ENCODE measurements at regions not wholly inside any gene's neighbourhood (a gene's known extent, or its start where the extent isn't known, plus 50 kb on each side); places are given as distances from the start of the nearest gene placed in this dataset.

DNA sequence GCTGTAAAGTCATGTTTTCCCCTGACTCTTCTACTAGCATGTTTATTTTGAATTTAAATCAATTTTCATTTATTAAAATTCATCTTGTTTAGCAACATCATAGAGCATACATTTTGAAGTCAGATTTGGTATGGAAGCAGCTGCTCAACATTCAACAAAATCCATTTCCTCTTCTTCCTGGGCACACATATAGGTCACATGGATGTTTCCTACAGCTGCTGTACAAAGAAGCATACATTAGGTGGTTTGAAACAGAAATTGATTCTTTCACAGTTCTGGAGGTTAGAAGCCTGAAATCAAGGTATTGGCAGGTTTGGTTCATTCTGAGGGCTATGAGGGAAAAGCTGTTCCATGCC lies 495.2 kb downstream of the RFPL4B start:
- Histone ChIP-seq H3K27me3 (replicated peaks) (no peaks in the 10 kb centered on the region), H3K27ac (no peak overlapping the region), H3K36me3 (replicated peaks) (no peaks in the 10 kb centered on the region), H3K4me3 (ENCODE audit: low read depth, low read length) (no peak overlapping the region)
- TF ChIP-seq, protein P1, sequence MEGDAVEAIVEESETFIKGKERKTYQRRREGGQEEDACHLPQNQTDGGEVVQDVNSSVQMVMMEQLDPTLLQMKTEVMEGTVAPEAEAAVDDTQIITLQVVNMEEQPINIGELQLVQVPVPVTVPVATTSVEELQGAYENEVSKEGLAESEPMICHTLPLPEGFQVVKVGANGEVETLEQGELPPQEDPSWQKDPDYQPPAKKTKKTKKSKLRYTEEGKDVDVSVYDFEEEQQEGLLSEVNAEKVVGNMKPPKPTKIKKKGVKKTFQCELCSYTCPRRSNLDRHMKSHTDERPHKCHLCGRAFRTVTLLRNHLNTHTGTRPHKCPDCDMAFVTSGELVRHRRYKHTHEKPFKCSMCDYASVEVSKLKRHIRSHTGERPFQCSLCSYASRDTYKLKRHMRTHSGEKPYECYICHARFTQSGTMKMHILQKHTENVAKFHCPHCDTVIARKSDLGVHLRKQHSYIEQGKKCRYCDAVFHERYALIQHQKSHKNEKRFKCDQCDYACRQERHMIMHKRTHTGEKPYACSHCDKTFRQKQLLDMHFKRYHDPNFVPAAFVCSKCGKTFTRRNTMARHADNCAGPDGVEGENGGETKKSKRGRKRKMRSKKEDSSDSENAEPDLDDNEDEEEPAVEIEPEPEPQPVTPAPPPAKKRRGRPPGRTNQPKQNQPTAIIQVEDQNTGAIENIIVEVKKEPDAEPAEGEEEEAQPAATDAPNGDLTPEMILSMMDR (IDR thresholded peaks at IDR 0.05; ENCODE audit: low read depth, low read length, missing control alignments): no peak
- in situ Hi-C loops (cut with HindIII; ENCODE audit: low pct_ligation_motif_present, low sequenced_read_pairs): no loop called here
- no peak for DNase-seq

DNA sequence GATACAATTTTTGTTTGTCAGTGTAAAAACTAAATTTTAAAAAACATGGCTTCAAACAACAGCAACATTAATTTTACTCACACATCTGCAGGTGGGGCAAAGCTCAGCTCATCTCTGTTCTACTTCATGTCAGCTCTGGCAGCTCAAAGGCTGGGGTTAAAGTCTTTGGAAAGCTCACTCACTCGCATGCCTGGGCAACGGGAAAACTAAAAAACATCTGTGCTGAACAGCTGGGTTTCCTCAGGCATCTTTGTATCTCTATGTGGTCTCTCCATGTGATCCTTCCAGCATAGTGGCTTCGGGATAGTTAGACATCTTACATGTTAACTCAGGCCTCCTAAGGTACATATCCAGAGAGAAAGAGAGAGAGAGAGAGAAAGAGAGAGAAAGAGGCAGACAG lies 499.6 kb downstream of the RFPL4B start:
- DNase-seq: no peak
- Histone ChIP-seq H3K36me3 (replicated peaks) (no peaks in the 10 kb centered on the region), H3K27me3 (replicated peaks) (no peaks in the 10 kb centered on the region), H3K4me3 (ENCODE audit: low read depth, low read length) (no peak overlapping the region), H3K27ac (no peak overlapping the region)
- in situ Hi-C loops (cut with HindIII; ENCODE audit: low pct_ligation_motif_present, low sequenced_read_pairs): no loop called here
- TF ChIP-seq, protein P1 (IDR thresholded peaks at IDR 0.05; ENCODE audit: low read depth, low read length, missing control alignments): no peak

DNA sequence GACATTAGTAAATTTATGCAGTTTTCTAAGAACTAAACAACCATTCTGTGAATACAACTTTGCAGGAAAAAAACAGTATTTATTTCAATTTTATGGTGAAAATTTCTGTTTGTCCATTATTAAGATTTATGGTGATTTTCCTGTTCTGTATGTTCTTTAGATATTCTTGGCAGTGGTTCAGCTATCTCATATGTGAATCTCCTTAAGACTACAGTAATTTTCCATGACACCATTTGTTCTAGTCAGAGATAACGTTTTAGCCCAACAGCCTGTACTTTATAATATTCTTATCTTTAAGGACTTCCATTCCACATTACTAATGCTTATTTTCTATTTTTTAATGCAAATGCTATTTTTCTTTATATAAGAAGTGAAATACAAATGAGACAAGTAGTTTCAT lies 504.0 kb downstream of the RFPL4B start:
- DNase-seq: no peak
- in situ Hi-C loops (cut with HindIII; ENCODE audit: low pct_ligation_motif_present, low sequenced_read_pairs): no loop called here

DNA sequence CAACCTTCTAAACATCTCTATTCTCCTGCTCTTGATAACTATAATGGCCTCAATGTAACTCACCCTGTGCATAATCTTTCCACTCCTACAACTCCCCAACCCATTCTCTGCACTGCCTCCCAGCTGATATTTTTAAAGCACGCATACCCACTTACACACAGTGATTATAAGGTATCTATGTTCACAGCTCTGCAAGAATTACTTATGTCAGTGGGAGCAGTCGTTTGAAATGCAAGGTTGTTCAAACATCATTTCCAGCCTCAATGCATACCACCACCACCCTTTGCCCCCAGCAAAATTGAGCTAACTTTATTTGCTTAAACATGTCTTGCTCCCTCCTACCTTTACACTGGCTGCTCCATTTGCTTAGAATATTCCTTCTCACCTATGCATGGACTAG lies 506.0 kb downstream of the RFPL4B start:
- in situ Hi-C loops (cut with HindIII; ENCODE audit: low pct_ligation_motif_present, low sequenced_read_pairs): no loop called here
- no peak overlapping the region for H3K4me3 ChIP-seq (ENCODE audit: low read depth, low read length)
- TF ChIP-seq, protein P1 (IDR thresholded peaks at IDR 0.05; ENCODE audit: low read depth, low read length, missing control alignments): no peak

More for the DNA sequence above, 504.0 kb downstream of the RFPL4B start:
- Histone ChIP-seq H3K4me3 (ENCODE audit: low read depth, low read length) (no peak overlapping the region), H3K36me3 (replicated peaks) (no peaks in the 10 kb centered on the region), H3K27ac (no peak overlapping the region), H3K27me3 (replicated peaks) (no peaks in the 10 kb centered on the region)
- TF ChIP-seq, protein P1 (IDR thresholded peaks at IDR 0.05; ENCODE audit: low read depth, low read length, missing control alignments): no peak

DNA sequence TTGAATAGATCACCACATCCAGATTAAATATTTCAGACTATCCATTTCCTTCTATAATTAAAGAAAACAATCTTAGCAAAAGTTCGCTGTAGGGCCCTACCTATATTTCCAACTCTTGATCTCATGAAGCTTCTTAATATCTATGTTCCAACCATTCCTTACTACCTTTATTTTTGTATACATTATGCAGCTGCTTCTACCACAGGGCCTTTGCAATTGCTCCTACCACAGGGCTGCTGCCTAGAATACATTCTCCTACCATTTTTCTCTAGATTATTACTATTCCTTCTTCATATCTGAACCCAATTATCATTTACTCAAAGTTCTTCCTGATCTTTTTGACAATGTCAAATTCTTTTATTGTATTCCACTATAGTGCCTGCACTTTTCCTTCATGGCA lies 516.6 kb downstream of the RFPL4B start:
- in situ Hi-C loops (cut with HindIII; ENCODE audit: low pct_ligation_motif_present, low sequenced_read_pairs): no loop called here
- TF ChIP-seq, protein P1 (IDR thresholded peaks at IDR 0.05; ENCODE audit: low read depth, low read length, missing control alignments): no peak
- no peaks in the 10 kb centered on the region for H3K27me3 ChIP-seq (replicated peaks)

More for the DNA sequence above, 506.0 kb downstream of the RFPL4B start:
- DNase-seq: no peak
- no peaks in the 10 kb centered on the region for H3K36me3 ChIP-seq (replicated peaks)
- H3K27me3 ChIP-seq (replicated peaks): no peaks in the 10 kb centered on the region
- no peak overlapping the region for H3K27ac ChIP-seq

DNA sequence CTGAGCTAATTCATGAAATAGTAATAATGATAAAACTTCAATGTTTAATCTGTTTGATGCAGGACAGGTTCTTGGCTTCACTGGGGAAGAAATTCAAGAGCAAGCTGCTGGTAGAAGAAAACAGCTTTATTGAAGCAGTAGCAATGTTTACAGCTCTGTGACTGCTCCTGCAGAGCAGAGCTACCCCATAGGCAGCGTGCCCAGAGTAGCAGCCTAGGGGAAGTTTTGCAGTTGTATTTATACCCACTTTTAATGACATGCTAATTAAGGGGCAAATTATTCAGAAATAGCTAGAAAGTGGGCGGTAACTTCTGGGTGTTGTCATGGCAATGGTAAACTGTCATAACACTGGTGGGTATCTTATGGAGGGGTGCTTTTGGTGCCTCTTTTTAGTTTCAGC lies 518.0 kb downstream of the RFPL4B start:
- TF ChIP-seq, protein P1 (IDR thresholded peaks at IDR 0.05; ENCODE audit: low read depth, low read length, missing control alignments): no peak
- H3K4me3 ChIP-seq (ENCODE audit: low read depth, low read length): no peak overlapping the region
- in situ Hi-C loops (cut with HindIII; ENCODE audit: low pct_ligation_motif_present, low sequenced_read_pairs): no loop called here
- no peak overlapping the region for H3K27ac ChIP-seq
- DNase-seq: no peak
- H3K27me3 ChIP-seq (replicated peaks): no peaks in the 10 kb centered on the region
- no peaks in the 10 kb centered on the region for H3K36me3 ChIP-seq (replicated peaks)

More for the DNA sequence above, 516.6 kb downstream of the RFPL4B start:
- Histone ChIP-seq H3K36me3 (replicated peaks) (no peaks in the 10 kb centered on the region), H3K27ac (no peak overlapping the region), H3K4me3 (ENCODE audit: low read depth, low read length) (no peak overlapping the region)
- DNase-seq: no peak
